HG02763 (cell line): ENCODE measurements at regions not wholly inside any gene's neighbourhood (a gene's known extent, or its start where the extent isn't known, plus 50 kb on each side); places are given as distances from the start of the nearest gene placed in this dataset.
"Not testable (repeated sequence)": the region's sequence is repeated elsewhere in the genome, so short reads cannot be mapped to it uniquely, and the experiment has no call there.

ENCODE experiments used
- ATAC-seq: cut with Tn5 transposase; IDR thresholded peaks from one replicate; pipeline ENCODE4 v1.9.1; 2021; ENCODE audit warnings: mild to moderate bottlenecking, moderate library complexity; ENCODE audit not compliant: unreplicated experiment

DNA sequence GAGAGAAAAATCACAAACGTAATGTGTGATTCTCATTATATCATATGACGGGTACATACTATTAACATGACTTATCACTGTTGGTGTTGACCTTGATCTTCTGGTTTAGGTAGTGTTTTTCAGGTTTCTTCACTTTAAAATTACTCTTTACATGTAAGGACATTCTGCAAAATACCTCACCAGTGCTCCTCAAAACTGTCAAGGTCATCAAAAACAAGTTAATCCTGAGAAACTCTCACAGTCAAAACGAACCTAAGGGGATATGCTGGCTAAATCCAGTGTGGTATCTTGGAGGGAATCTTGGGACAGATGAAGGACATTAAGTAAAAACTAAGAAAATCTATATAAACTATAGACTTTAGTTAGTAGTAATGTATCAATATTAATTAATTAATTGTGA is 499.8 kb downstream of the IRS1 start:
- ATAC-seq, result no peak

DNA sequence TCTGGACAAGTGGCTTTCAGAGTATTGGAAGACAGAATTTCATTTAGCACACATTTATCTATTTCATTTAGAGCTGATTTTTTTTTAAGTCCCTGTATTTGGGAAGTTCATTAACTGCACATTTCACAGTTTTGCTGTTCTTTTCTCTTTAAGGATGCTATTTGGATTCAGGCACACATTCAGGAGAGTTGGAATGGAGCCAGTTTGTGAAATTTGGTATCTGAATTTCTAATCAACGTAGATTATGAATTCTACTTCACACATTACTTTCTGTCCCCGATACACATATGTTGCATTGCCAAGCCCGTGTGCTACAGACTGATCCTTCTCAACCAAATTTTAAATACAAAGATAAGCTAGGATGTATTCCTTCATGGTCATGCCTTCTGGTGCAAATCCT is 503.9 kb downstream of the IRS1 start:
- no peak for ATAC-seq

DNA sequence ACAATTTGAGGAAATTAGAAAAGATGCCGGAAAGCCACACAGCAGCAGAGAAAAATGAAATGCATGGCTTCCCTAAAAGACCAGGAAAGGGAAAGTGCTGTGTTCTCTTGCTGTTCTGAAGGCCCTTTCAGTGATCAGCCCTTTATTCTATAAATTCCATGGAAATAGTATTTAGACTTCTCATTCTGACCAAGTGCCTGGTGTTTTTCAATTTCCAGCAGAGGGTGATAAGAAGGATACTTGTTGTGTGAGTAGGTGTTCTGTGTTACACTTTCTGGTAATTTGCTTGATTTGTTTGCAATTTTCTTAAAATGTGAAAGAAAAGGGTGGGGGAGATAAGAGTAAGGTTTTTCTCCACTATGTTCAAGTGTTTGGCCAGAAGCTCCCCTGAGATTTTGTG is 504.5 kb downstream of the IRS1 start:
- ATAC-seq, result no peak

DNA sequence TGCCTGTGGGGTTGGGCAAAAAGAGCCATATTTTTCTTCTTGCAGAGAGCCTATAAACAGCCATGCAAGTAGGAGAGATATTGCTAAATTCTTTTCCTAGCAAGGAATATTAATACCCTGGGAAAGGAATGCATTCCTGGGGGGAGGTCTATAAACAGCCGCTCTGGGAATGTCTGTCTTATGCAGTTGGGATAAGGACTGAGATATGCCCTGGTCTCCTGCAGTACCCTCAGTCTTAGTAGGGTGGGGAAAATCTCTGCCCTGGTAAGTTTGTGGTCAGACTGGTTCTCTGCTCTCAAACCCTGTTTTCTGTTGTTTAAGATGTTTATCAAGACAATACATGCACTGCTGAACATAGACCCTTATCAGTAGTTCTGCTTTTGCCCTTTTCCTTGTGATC is 508.3 kb downstream of the IRS1 start:
- not testable (repeated sequence) for ATAC-seq

DNA sequence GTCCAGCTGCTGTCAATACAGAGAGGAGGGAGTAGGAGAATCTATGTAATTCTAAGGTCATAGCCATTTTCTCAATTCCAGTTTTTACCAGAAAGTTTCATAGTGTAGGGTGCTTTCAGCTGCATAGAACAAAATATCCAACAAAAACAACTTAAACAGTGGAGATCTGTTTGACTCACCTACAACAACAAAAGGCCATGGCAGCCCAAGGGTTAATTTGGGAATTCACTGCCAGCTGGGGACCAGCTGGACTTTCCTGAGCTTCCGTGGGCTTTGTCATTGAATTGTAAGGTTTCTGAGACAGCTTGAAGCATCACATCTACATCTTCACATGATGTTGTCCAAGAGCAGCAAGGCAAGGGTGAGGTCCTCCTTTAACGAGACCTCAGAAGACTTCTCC is 512.7 kb downstream of the IRS1 start:
- ATAC-seq, result no peak

DNA sequence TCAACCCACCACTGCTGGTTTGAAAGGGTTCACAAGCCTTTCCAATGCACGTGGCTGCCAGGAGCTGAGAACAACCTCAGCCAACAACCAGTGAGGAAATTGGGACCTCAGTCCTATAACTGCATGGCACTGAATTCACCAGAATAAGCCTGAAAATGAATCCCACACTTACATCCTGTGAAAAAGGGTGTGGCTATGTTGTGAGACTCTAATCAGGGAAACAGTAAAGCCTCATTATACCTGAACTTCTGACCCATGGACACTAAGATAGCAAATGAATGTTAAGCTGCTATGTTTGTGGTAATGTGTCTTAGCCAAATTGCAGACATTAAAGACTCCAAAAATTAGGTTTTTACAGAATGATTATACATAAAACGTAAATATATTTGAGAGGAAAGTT is 515.8 kb downstream of the IRS1 start:
- ATAC-seq, result no peak

DNA sequence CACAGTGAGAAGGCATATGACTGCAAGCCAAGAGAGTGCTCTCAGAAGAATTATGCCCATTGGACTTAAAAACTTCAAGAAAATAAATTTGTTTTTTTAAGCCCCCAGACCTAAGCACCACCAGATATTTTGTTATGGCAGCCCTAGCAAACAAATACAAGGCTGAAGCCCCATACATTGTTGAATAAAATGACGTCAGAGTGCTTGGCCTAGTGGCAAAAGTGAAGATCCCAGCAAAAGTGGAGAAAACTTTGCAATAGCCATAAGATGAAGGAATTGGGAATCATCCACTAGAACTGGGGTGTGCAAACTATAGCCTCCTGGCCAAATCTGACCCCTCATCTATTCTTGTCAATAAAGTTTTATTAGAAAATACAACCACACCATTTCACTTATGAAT is 517.5 kb downstream of the IRS1 start:
- ATAC-seq, result no peak

DNA sequence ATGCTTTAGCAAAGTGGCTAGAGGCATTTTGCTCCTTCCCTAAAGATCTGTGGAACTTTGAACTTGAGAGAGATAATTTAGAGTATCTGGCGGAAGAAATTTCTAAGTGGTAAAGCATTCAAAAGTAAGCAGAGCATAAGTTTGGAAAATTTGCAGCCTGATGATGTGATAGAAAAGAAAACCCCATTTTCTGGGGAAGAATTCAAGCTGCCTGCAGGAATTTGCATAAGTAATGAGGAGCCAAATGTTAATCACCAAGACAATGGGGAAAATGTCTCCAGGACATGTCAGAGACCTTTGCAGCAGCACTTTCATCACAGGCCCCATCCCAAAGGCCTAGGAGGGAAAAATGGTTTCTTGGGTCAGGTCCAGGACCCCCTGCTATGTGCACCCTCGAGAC is 519.5 kb downstream of the IRS1 start:
- not testable (repeated sequence) for ATAC-seq

DNA sequence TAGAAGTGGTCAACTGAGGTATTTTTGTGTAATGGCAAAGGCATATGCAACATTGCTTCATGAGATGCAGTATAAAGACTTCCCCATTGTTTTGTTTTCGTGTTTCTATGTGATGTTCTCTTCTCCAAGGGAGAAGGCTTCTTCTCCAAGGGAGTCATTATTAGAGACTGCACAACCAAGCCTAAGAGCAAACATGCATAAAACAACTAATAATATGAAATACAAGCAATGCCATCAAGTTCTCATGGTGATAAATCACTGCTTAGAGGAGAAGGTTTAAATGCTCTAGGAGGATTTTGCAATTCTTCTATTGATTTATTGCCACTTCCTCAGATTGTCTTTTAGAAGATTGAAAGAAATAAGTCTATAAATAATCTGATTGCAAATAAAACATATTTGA is 524.4 kb downstream of the IRS1 start:
- no peak for ATAC-seq

DNA sequence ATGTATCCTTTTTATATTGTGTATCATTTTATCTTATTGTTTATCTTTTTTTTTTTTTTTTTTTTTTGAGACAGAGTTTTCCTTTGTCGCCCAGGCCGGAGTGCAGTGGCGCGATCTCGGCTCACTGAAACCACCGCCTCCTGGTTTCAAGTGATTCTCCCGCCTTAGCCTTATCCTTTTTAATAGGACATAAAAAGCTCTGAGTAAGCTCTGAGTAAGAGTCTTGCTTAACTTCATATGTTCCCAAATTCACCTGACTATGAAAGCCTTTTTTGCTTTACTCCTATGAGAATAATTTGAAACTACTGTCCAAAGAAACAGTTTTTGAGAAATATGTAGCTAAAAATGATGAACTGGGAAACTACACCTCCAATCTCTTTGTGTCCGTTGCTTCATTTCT is 525.5 kb downstream of the IRS1 start:
- ATAC-seq, result no peak

DNA sequence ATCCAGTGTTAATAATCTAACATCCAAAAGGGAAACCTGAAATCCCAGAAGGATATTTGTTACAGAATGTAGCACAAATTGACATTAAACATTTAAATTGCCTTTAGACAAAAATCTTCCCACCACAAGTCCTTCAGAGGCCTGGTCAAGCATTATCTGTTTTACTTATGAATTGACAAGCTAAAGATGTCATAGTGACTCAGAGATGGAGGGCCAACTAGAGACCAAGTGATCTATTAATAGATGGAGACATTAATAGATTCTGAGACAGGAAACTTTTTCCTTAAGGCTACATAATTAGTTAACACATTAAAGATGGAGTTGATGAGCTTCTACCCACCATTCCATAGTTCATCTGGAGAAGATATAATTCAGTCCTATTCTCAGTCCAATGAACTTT is 526.2 kb downstream of the IRS1 start:
- no peak for ATAC-seq

DNA sequence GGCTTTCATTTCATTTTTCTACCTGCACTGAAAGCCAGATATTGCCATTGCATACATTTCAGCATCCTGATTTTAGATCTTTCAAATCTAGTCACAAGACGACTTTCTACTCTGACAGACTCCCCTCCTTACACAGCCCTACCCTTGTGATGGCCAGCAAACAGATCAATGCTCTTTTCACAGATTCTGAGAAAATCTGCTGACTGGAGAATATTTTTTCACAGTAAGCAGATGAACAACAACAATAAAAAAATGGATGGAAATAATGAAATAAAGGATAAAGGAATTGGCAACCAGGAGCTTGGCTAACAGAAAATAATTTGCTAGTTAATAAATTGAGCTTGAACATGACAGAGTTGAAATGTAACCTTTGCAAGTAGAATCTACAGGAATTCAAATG is 527.2 kb downstream of the IRS1 start:
- ATAC-seq, result no peak

DNA sequence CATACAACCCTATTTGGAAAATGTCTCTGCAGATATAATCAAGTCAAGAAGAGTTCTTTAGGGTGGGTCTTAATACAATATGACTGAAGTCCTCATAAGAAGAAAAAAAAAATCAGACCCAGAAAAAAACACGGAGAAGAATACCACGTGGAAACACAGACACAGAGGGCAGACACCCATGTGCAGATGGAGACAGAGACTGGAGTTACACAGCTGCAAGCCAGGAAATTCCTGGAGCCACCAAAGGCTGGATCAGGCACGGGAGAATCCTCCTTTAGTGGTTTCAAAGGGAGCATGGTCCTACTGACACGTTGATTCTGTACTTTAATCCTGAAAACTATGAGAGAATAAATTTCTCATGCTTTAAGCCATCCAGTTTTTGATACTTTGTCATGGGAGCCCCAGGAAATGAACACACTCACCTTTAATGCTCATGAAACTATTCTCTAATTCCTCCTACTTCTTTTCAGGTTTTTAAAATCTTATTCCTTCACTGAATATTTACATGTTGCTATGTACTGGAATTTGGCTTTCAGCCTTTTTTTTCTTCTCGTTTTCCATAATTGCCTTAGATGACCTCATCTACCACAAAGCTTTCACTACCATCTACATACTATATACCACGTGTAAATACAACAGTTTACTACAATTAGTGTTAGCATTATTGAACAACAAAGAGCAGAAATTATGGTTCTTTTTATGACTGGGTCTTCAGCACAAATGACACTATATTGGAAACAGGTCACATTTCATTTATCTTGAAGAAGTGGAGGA is 529.1 kb downstream of the IRS1 start:
- ATAC-seq, result no peak

DNA sequence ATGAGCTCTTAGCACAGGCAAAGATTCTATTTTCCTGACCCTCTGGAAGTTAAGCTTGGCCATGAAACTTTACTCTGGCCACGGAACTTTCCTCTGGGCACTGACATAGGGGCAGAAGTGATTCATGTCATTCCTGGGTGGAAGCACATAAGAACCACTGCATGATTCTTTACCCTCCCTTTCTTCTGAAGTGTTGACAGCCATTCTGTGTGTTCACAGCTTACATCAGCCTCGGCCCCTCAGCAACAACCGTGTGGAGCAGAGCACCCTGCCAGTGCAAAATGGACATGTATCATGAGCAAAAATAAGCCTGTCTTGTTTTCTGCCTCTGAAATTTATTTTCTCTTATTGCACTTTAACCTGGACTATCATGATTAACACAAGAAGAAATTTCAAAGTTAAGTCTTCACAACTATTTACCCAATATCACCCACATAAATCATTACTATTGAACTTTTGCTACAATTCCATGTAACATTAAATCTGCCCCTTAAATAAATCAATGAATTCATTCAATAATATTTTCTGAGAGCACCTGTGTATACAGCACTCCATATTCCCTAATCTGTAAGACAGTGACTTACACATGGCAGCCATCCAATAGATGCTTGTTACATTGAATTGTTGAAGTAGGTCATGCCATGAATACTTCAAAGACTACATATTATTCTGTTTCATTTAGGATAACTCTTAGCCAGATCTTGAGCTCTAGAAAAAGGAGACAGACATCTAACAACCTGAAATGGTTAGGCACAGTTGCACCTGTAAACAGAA is 531.9 kb downstream of the IRS1 start:
- ATAC-seq, result no peak

DNA sequence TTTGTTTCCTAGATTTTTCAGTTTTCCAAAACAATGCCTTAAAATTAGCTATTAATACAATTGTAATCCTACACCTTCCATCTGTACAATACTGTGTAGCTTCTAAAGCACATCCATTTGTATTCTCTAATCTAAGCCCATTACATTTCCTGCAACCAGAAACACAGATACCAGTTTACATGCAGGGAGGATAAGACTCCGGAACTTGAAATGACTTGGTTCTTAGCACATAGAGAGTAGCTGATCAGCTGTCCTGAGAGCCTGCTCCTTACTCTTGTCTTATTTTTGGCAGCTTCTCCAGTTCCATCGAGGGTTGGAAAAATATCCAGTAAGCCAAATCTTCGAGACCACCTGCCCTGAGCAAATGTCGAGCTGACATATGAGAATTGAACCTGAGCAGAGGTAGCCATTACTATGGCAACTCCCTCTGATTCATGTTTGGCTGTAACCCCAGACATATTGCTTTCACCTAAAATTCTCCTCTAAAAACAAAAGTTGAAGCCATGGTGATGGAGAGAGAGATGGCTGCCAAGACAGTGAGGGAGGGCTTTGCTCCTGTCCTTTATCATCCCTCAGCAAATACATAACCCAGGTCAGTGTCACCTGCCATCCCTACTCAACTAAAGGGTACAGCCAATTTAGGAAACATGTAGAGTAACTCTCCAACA is 542.8 kb downstream of the IRS1 start:
- no peak for ATAC-seq

DNA sequence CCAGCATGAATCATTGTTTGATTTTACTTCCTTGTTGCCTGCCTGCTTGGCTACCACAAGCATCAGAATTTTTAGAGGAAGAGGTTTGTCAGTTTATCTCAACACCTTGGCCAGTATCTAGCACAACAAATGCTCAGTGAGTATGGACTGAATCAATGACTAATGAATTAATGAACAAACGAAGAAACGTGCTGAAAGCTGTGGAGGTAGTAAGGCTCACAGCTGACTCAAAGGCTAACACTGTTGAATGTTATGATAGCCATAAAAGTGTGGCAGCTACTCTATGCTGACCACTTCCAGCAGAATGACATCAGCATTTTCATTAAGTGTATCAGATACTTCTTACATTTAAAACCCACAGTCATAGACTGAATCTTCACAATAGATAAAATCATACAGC is 543.4 kb downstream of the IRS1 start:
- ATAC-seq, result no peak

DNA sequence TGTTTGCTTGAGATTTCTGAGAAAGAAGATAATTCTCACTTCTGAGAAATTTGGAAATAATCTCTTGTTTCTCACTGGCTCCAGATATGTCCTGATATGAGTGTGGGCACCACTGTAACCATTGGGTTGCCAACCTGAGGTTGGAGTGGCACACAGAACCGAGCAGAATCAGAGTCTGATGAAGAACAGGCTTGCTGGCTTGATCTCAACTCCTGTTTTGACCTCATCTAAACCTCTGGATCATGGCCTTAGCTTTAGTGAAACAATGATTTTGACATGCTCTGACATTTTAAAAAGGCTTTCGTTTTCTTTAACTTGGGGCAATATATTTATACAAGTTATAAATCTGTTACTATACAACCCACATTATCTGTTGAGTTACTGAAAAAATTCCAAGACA is 548.0 kb downstream of the IRS1 start:
- no peak for ATAC-seq

DNA sequence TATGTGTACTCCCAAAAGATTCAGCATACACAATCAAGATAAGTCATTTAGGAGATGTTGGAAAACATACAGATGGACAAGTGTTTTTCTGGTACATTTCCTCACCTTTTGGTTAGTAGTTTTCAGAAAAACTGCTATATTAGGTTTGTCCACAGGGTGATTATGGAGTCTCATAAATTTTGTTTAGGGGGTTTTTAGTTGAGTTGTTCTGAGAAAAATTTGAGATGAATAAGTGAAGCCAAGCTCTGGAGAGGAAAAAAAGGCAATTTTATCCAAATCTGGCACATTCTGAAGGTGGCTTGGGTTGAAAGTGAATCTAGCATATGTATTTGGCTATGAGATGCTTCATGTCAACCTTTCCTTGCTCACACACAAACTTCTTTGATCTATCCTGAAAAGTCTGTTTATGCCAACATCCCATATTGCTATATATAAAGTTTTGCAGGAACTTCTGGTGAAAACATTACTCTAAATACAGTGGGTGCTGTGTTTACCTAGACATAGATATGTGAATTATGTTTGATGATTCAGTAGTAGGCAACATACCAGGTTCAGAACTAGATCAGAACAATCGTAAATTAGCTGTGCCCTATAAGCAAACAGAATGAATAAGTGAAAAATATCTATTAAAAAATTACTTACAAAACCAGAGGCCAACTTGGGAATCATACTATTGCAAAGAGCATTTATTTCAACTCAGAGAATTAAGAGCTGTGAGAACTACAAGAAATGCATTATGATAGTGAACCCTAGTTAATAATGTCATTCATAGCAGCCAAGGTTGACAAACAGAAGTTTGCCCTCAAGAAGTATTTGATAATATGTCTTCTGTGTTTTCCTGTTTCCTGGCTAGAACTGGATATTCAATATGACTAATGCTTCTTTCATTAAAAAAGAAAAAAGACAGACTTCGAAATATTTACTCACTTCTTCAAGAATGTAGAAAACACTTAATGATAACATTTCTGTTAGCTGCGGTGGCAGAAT is 552.0 kb downstream of the IRS1 start:
- no peak for ATAC-seq

DNA sequence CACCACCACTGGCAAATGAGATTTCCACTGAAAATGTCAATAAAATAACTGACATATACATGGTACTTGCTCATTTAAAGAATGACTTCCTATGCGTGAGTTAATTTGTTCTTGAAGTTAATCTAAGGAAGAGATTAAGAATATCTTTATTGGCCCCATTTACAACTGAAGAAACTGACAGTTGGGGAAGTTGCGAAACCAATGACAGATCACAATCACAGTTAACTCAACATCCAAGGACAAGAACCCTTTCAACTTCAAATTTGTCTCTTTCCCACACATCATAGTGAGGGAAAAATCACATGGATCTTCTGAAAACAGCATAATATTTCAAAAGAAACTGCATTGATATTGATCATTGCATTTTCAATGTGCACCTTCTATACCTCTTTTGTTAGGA is 565.4 kb downstream of the IRS1 start:
- no peak for ATAC-seq

DNA sequence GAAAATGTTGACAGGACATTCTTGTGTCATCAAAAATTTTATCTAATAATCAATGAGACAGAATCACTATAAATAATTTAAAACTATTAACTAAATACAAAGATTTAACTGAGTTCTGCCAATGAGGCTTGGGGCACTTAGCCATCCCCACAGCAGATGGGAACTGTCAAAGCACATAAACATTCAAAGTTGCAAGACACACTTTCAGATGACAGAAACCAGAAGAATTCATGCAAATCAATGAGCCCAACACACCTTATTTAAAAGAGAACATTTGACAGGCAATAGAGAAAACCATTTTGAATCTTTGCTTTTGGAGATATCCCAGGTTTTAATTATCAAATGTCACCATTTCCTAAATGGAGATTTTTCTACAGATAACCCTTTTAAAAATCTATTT is 566.2 kb downstream of the IRS1 start:
- no peak for ATAC-seq

DNA sequence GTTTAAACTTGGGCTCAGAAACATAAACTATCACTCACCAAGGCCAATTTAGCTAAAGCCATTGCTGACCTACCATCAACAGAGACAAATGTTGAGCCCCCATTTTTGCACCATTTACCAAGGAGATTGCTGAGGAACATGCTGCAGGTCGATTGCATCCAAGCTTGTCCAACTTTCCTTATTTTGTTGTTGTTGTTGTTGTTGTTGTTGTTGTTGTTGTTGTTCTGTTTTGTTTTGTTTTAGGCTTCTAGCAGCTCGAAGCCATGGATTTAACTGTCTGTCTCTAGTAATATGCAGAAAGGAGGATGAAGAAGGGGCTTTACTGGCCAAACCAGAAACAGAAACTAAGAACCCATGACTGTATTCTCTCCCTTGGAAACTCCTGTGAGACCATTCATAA is 571.5 kb downstream of the IRS1 start:
- no peak for ATAC-seq
